GM12875 (cell line): ENCODE measurements at regions not wholly inside any gene's neighbourhood (a gene's known extent, or its start where the extent isn't known, plus 50 kb on each side); places are given as distances from the start of the nearest gene placed in this dataset.

Source experiments
- H3K4me3 ChIP-seq: one replicate; pipeline ENCODE4 v1.5.1; 2011; ENCODE audit warnings: low read depth, low read length, control low read depth
- CTCF ChIP-seq: IDR thresholded peaks from 2 replicates; pipeline ENCODE4 v1.5.1; 2011; ENCODE audit warnings: low read depth, mild to moderate bottlenecking, control low read depth, inconsistent platforms, low read length, moderate library complexity, borderline replicate concordance; ENCODE audit not compliant: insufficient read depth

- no peak overlapping the region for H3K4me3 ChIP-seq
- no peak for TF ChIP-seq CTCF
Observed at GRCh38 chr3:144343343-144343742, 371.7 kb downstream of the DIPK2A start.

GRCh38 chr3:144343777-144344176 lies 372.2 kb downstream of the DIPK2A start:
- H3K4me3 ChIP-seq: no peak overlapping the region
- no peak for TF ChIP-seq CTCF

- no peak for TF ChIP-seq CTCF
- no peak overlapping the region for H3K4me3 ChIP-seq
Observed at GRCh38 chr3:144344925-144345548, 373.4 kb downstream of the DIPK2A start.

- H3K4me3 ChIP-seq: no peak overlapping the region
- TF ChIP-seq CTCF: no peak
Observed at GRCh38 chr3:144350125-144350524, 378.5 kb downstream of the DIPK2A start.

- TF ChIP-seq CTCF: no peak
- H3K4me3 ChIP-seq: no peak overlapping the region
Observed at GRCh38 chr3:144351011-144351410, 379.4 kb downstream of the DIPK2A start.

- TF ChIP-seq CTCF: no peak
- H3K4me3 ChIP-seq: no peak overlapping the region
Observed at GRCh38 chr3:144351773-144352365, 380.2 kb downstream of the DIPK2A start.

GRCh38 chr3:144358191-144358590 lies 386.6 kb downstream of the DIPK2A start:
- no peak overlapping the region for H3K4me3 ChIP-seq
- TF ChIP-seq CTCF: no peak
